NOMO-1 treated with DMSO at 0.1 percent for 48 hours (cell line): ENCODE measurements at regions not wholly inside any gene's neighbourhood (a gene's known extent, or its start where the extent isn't known, plus 50 kb on each side); places are given as distances from the start of the nearest gene placed in this dataset.

Experiments
- DNase-seq: peaks from one replicate; lab custom pipeline; 2025; ENCODE audit not compliant: unreplicated experiment; lab: John Stamatoyannopoulos, UW

DNA sequence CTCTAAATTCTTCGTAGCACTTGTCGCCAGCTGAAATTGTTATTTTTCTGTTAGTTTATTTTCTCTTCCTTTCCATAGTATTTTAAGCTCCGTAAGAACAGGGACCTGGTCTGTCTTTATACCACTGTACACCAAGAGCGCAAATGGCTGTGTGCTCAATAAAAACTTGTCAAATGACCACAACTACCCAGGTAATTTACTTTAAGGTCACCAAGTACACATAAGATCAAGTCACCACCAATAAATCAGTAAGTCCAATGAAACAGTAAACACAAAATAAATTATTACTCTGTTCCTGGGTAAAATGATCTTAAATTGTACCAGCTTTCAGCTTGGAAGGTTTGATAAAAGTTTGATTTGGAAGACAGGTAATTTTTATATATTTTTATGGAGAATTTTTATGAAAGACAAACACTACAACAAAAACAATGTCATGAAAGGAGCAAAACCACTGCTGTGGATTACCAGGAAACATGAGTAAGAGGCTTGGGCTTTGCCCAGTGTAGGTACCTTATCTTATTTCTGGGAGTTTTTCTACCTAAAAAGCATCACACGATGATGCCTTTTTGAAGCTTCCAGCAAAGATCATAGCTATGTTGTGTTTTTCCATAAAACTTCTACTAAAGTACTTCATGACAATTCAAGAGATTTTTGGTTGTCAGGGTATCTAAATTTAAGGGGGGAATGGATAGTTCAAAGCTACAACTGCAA lies 406.8 kb downstream of the SHQ1 start:
- no peak for DNase-seq

GRCh38 chr3:72440491-72440890 lies 407.8 kb downstream of the SHQ1 start:
- peak; percentile 51 for DNase-seq

DNA sequence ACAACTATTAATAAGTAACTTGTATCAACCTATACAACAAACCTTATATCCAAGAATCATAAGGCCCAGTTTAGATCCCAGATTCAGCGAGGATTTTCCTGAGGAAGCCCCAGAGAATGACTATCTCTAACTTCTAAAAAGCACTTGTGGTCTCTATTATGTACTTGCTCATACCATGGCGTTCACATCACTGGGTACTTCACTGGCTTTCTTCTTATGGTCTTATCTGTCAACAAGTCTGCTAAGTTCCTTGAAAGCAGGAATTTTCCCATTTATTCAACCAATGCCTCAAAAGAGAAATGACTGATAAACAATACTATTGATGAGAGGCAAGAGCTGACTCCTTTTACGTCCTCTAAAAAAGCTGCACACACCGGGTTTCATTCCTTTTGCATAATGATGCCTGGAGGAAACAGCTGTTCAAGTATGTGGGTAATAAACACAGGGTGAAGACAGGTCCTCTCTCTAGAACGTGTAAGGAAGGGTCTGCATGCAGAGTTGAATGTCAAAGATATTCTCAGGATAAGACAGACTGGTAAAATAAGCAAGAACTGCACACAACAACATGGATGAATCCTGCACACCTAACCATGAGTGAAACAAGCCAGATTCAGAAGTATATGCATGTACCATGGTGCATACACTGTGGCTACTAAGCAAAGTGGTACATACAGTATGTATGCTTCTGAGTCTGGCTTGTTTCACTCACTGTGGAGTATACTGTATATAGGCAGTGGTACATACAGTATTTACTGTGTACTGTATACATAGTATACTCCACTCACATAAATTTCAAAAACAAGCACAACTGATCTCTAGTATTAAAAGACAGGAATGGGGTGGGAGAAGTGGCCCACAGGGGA lies 408.7 kb downstream of the SHQ1 start:
- DNase-seq, result no peak

DNA sequence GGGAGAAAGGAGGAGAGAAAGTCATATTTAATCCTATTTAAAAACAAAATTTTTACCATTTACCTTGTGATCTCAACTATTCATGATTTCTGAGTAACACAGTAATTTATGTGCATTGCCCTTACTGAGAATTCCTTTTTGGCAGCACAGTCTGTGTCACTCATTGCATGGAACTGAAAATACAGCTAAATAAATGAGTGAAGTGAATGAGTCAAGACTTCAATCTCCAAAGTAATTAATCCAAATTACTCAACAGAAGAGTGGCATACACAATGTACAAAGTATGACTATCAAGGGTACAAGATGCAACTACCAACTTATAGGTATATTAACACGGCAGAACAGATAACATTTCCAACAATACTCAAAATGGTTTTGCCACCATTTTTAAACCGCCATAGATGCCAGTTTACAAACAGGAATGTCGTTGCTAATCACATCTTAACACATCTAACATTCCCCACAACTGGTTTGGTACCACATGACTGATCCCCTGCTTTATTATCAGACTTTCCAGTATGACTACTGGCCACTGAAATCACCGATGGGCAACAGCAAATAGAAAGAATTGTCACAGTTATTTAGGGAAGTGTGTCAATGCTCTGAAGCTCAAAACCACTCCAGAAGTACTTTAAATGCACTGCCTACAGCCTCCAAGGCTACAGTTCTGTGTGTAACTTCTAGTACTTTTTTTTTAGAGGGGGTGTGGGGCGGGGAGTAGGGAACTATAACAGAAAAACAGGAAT lies 410.4 kb downstream of the SHQ1 start:
- DNase-seq, result no peak

- no peak for DNase-seq
Measured at GRCh38 chr3:72436863-72437592, 411.2 kb downstream of the SHQ1 start.

DNA sequence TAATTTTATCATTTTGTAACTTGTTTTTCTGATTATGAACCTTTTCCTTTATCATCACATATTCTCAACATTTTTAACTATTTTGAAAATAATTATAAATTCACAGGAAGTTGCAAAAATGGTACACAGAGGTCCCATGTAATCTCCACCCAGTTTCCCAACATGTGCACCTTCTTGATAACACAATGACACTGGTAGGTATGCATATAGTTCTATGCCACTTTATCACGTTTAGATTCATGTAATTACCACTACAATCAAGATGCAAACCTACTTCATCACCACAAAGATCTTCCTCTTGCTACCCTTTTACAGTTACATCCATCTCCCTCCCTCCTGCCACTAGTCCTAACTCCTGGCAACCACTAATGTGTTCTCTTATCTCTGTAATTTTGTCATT lies 413.9 kb downstream of the SHQ1 start:
- no peak for DNase-seq

DNA sequence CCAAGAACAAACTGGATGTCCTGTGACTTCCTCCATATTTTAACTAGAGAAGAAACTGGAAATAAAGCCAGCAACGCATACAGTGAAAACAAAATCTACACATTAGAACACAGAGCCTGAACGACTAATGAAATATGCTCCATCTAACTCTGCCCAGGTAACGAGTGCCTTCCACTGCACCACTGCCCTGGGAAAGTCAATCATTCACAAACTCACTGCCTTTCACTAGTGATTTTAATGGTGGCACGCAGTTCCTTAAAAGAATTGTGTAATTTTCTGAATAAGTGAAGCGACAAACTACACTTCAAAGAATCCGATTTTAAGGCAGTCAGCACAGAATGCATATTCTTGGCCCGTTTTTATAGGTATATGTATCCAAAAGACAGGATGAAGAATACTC lies 416.0 kb downstream of the SHQ1 start:
- no peak for DNase-seq

- no peak for DNase-seq
Measured at GRCh38 chr3:72429589-72430353, 418.5 kb downstream of the SHQ1 start.

DNA sequence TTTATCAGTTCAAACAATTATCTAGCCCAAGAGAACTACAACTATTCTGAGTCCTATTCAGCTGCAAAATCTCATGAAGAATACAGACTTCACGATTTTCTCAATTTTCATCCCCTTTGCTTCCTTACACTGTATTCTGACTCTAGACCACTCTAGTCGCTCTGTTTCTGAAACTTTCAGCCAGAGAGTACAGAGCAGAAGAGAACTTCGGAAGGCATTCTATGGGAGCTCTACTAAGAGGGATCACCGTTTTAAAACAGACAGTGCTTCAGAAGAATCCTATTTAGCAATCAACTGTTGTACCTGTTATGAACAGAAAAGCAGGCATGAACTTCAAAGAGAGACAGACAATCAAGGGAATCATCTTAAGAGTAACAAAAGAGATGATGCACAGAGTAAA lies 419.4 kb downstream of the SHQ1 start:
- DNase-seq, result no peak

GRCh38 chr3:72427624-72428023 lies 420.6 kb downstream of the SHQ1 start:
- no peak for DNase-seq

- no peak for DNase-seq
Measured at GRCh38 chr3:72426618-72427397, 421.4 kb downstream of the SHQ1 start.

- DNase-seq, result no peak
Measured at GRCh38 chr3:72423643-72424042, 424.6 kb downstream of the SHQ1 start.

GRCh38 chr3:72421786-72422185 lies 426.5 kb downstream of the SHQ1 start:
- DNase-seq, result no peak

- no peak for DNase-seq
Measured at GRCh38 chr3:72421126-72421525, 427.1 kb downstream of the SHQ1 start.

DNA sequence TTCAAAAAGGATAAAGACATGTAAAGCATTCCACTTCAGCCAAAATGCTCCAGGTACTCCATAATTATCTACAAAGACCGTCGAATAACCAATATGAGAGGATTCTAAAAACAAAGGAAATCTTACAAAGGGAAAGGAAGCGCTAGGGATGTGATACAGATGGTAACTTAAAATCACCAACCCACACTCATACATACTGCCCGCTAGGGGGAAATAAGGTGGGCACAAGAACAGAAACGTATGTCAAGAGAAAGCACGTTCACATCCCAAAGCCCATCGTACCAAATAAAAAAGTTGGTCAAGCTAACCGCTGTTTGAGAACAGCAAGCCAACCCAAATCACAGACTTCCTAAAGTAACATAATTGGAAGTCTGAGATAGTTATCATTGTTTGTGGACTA lies 429.4 kb downstream of the SHQ1 start:
- no peak for DNase-seq

DNA sequence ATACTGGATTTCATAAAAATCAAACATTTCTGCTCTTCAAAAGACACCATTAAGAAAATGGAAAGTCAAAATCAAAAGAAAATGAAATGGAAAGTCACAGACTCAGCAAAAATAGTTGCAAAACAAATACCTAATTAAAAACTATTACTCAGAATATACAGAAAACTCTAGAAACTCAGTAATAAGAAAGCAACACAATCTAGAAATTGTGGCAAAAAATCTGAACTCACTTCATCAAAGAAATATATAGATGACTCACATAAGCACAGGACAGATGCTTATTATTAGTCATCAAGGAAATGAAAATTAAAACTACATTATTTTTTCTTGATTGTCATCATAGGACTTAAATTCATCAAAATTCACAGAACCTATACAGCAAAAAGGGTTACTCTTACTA lies 430.0 kb downstream of the SHQ1 start:
- DNase-seq, result no peak

DNA sequence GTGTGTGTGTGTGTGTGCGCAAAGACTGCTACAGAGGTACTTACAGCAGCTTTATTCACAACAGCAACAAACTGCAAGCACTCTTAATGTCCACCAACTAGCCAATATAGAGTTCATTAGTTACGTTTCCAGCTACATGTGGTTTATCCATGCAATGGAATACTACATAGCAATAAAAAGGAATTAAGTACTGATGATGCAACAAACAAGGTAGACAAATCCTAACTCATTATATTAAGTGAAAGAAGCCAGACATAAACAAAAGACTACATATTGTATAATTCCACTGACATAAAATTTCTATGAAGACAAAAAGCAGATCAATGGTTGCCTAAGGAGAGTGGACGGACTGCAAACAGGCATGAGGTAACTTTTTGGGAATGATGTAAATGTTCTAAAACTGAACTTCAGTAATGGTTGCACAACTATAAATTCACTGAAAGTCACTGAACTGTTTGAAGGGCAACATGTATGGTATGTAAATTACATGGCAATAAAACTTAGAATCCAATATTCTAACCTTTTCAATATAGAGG lies 433.7 kb downstream of the SHQ1 start:
- DNase-seq, result no peak

GRCh38 chr3:72413228-72413627 lies 435.0 kb downstream of the SHQ1 start:
- DNase-seq, result no peak

GRCh38 chr3:72412340-72412956 lies 435.8 kb downstream of the SHQ1 start:
- DNase-seq, result peak; percentile 5
